ENCODE measurements at regions not wholly inside any gene's neighbourhood (a gene's known extent, or its start where the extent isn't known, plus 50 kb on each side); places are given as distances from the start of the nearest gene placed in this dataset.

DNA sequence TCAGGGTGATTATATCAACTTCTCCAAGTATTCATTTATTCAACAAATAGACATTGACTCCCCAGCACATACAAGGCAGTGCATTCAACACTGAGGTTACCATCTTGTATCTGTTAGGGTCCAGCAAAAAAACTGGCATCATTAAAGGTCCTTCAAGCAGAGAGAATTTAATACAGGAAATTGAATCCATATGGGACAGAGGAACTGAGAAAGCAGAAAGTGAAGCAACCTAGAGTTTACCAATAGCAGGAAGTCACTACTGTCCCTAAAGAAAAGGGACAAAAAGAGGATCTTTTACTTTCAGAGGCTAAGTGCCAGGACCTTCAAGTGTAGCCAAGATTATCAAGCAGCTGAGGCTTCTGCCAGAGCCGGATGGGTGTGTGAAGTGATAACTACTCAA is 237.8 kb upstream of the TBX3 start (continued):
- TF ChIP-seq, protein P1, sequence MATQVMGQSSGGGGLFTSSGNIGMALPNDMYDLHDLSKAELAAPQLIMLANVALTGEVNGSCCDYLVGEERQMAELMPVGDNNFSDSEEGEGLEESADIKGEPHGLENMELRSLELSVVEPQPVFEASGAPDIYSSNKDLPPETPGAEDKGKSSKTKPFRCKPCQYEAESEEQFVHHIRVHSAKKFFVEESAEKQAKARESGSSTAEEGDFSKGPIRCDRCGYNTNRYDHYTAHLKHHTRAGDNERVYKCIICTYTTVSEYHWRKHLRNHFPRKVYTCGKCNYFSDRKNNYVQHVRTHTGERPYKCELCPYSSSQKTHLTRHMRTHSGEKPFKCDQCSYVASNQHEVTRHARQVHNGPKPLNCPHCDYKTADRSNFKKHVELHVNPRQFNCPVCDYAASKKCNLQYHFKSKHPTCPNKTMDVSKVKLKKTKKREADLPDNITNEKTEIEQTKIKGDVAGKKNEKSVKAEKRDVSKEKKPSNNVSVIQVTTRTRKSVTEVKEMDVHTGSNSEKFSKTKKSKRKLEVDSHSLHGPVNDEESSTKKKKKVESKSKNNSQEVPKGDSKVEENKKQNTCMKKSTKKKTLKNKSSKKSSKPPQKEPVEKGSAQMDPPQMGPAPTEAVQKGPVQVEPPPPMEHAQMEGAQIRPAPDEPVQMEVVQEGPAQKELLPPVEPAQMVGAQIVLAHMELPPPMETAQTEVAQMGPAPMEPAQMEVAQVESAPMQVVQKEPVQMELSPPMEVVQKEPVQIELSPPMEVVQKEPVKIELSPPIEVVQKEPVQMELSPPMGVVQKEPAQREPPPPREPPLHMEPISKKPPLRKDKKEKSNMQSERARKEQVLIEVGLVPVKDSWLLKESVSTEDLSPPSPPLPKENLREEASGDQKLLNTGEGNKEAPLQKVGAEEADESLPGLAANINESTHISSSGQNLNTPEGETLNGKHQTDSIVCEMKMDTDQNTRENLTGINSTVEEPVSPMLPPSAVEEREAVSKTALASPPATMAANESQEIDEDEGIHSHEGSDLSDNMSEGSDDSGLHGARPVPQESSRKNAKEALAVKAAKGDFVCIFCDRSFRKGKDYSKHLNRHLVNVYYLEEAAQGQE (IDR thresholded peaks at IDR 0.05; ENCODE audit: low read depth, low read length): no peak
- TF ChIP-seq NFIC (IDR thresholded peaks at IDR 0.05; ENCODE audit: borderline replicate concordance) (no peak), TAF1 (IDR thresholded peaks at IDR 0.05; ENCODE audit: borderline replicate concordance, low read depth, low read length) (no peak), RFX5 (IDR thresholded peaks at IDR 0.05; ENCODE audit: low read length) (no peak), MXI1 (IDR thresholded peaks at IDR 0.05; ENCODE audit: low read depth, low read length) (no peak), FOSL2 (IDR thresholded peaks at IDR 0.05; ENCODE audit: borderline replicate concordance, low read depth) (no peak), NRF1 (IDR thresholded peaks at IDR 0.05; ENCODE audit: low read depth, low read length) (no peak)

DNA sequence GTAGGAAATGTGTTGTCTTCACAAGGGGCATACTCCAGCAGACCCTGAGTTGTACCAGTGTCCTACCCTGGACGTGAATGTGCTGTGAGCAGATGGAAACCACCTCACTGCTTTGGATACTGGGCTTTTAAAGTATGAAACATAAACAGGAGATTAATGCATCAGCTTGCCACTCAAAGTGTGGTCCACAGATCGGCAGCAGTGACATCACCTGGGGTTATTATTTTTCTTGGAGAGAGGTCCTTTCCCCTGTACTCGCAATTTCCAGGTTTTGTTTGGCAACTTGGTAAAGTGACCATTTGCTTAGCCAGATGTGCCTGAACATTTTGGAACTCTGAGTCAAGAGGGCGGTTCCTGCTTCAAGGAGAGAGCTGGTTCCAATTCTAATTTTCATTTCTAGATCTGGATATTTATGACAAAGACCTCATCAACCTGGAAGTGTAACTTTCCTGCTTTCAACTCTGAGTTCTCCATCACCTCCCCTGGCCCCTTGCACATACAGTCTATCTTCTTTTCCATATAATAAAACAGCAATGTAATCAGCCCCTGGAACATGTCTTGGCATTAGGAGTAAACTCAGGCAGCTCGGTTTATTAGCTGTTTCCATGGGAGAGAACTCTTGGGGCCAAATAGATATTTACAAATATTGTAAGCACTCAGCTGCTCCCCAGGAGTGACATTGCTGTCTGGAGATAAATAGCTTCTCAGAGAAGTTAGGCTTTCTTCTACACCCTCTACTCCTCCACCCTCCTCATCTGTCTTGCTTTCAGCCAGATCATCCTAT is 237.0 kb upstream of the TBX3 start:
- ChIA-PET CTCF (interaction anchor here (1.6 kb wide), 1 partner anchor 36 kb away, joined by 4 read pairs; no protein-coding TSS in a partner anchor), POLR2A (no interaction called here)
- Histone ChIP-seq H3K79me2 (ENCODE audit: insufficient read depth) (no peaks in the 10 kb centered on the region), H3K9me3 (no peaks in the 10 kb centered on the region), H3K9me2 (no peaks in the 10 kb centered on the region), H3K27me3 (ENCODE audit: insufficient read depth) (no peaks in the 10 kb centered on the region), H3K27ac (ENCODE audit: low read depth in 2 of 2, low read length in 1 of 2) (no peak overlapping the region), H2AFZ (ENCODE audit: low read depth) (no peak overlapping the region), H3K4me2 (no peak overlapping the region), H4K20me1 (ENCODE audit: insufficient read depth) (no peaks in the 10 kb centered on the region), H3F3A (replicated peaks; ENCODE audit: insufficient read depth) (no peaks in the 10 kb centered on the region), H3K9ac (no peak overlapping the region), H3K4me1 (ENCODE audit: control insufficient read depth in 1 of 2, insufficient read depth in 2 of 2, low read depth in 1 of 2, low read length in 1 of 2) (no peaks in the 10 kb centered on the region; a peak in 1 of 4 replicates), H3K4me3 (ENCODE audit: low read depth in 2 of 2, low read length in 1 of 2) (no peak overlapping the region), H3K36me3 (replicated peaks in 1 of 2; ENCODE audit: control insufficient read depth in 1 of 2, insufficient read depth in 2 of 2, low read length in 1 of 2) (no peaks in the 10 kb centered on the region)
- TF ChIP-seq TCF12 (IDR thresholded peaks at IDR 0.05) (no peak), USF1 (IDR thresholded peaks at IDR 0.05; ENCODE audit: borderline replicate concordance, low read depth) (no peak), SIN3A (IDR thresholded peaks at IDR 0.05; ENCODE audit: borderline replicate concordance, low read depth, low read length) (no peak), CTCF (IDR thresholded peaks at IDR 0.05) (no peak), GABPA (IDR thresholded peaks at IDR 0.05; ENCODE audit: low read depth) (no peak), PBX3 (IDR thresholded peaks at IDR 0.05) (no peak), YY1 (IDR thresholded peaks at IDR 0.05; ENCODE audit: low read depth) (no peak), EZH2phosphoT487 (IDR thresholded peaks at IDR 0.05; ENCODE audit: borderline replicate concordance, low read depth) (no peak), NFIC (IDR thresholded peaks at IDR 0.05; ENCODE audit: borderline replicate concordance) (no peak), RCOR1 (IDR thresholded peaks at IDR 0.05; ENCODE audit: low read length) (no peak), FOSL2 (IDR thresholded peaks at IDR 0.05; ENCODE audit: borderline replicate concordance, low read depth) (no peak), GATA2 (CRISPR knock-in tag; IDR thresholded peaks at IDR 0.05) (no peak), SMC3 (IDR thresholded peaks at IDR 0.05; ENCODE audit: low read depth, low read length) (no peak), MEF2A (IDR thresholded peaks at IDR 0.05; ENCODE audit: borderline replicate concordance, low read depth) (no peak), TAF1 (IDR thresholded peaks at IDR 0.05; ENCODE audit: borderline replicate concordance, low read depth, low read length) (no peak), FOXJ3 (CRISPR knock-in tag; IDR thresholded peaks at IDR 0.05) (no peak), MXI1 (IDR thresholded peaks at IDR 0.05; ENCODE audit: low read depth, low read length) (no peak), POLR2AphosphoS5 (IDR thresholded peaks at IDR 0.05; ENCODE audit: low read depth, low read length) (no peak), JUND (IDR thresholded peaks at IDR 0.05) (no peak), FOXM1 (IDR thresholded peaks at IDR 0.05; ENCODE audit: low read depth) (no peak)
- WGBS (ENCODE audit: low lambda C conversion rate): 75% methylated on average over 5 of the region's 5 CpGs
- no peak for DNase-seq

Measured in SK-N-SH (cell line).